HepG2 (cell line): ENCODE measurements at regions not wholly inside any gene's neighbourhood (a gene's known extent, or its start where the extent isn't known, plus 50 kb on each side); places are given as distances from the start of the nearest gene placed in this dataset.

Experiments
- ATAC-seq: fragments of 200-7000 bp; cut with Tn5 transposase; 3 replicates; pipeline ENCODE4 v1.9.1; 2020; ENCODE audit warnings: mild to moderate bottlenecking, moderate library complexity
- BruUV-seq: library from RNA; stranded (reverse); fragments of 400-500 nt; replicated peaks from 2 replicates; lab custom pipeline; 2021; lab: Mats Ljungman, UMichigan
- CTCF ChIA-PET: fragments of 300-600 bp; formaldehyde crosslinking; extraction: SDS; loops from one replicate; lab custom pipeline; 2021; ENCODE audit warnings: low total read pairs, inconsistent platforms, low intra/inter-chr PET ratio; lab: Yijun Ruan, JAX
- POLR2A ChIA-PET: fragments of 350-600 bp; sonication (Branson Sonifier 250); formaldehyde crosslinking; loops from one replicate; lab custom pipeline; 2020; ENCODE audit warnings: antibody characterized with exemption, inconsistent platforms; lab: Yijun Ruan, JAX
- DNase-seq: peaks from one replicate; pipeline ENCODE4 v3.0.0-alpha.2; 2015; ENCODE audit warnings: low spot score
- FAIRE-seq: peaks from 3 replicates; lab custom pipeline; 2011; peaks lifted over from hg19 to GRCh38; lab: Jason Lieb, UNC
- H2AFZ ChIP-seq: one replicate; pipeline ENCODE4 v1.6.1; 2011; ENCODE audit warnings: low read length, inconsistent platforms
- H3K27ac ChIP-seq: fragments of 300-600 bp; 3 replicates; pipeline ENCODE4 v1.8.0; 2011; ENCODE audit warnings: mixed run types, mild to moderate bottlenecking, mixed read lengths, low read length, inconsistent platforms; ENCODE audit not compliant: insufficient read depth; ENCODE audit errors: extremely low read length
- H3K27me3 ChIP-seq, 2 experiments: fragments of 200-600 bp in 1 of 2; 2 replicates in 1 of 2; 3 replicates in 1 of 2; pipeline versions ENCODE4 v1.6.0 to v1.8.0; 2011; ENCODE audit warnings: low read length in 2 of 2, mild to moderate bottlenecking in 2 of 2, moderate library complexity in 2 of 2, inconsistent platforms in 1 of 2; ENCODE audit not compliant: insufficient read depth in 2 of 2, control insufficient read depth in 1 of 2
- H3K36me3 ChIP-seq, 2 experiments: fragments of 200-600 bp in 1 of 2; replicated peaks in 1 of 2; 2 replicates in 1 of 2; 3 replicates in 1 of 2; pipeline versions ENCODE4 v1.5.1 to v1.8.0; 2011; ENCODE audit warnings: low read length in 2 of 2, inconsistent platforms in 1 of 2; ENCODE audit not compliant: insufficient read depth in 2 of 2, control insufficient read depth in 1 of 2
- H3K4me1 ChIP-seq: 2 replicates; pipeline ENCODE4 v1.5.1; 2012; ENCODE audit warnings: low read length, inconsistent platforms; ENCODE audit not compliant: insufficient read depth
- H3K4me2 ChIP-seq: 2 replicates; pipeline ENCODE4 v1.6.0; 2011; ENCODE audit warnings: low read depth, low read length, inconsistent platforms
- H3K4me3 ChIP-seq, 3 experiments: fragments of 200-600 bp in 1 of 3; sonication (generic), shearing (Covaris generic) in 1 of 3; replicated peaks in 1 of 3; 2 replicates each; pipeline ENCODE4 v1.5.1; 2011 to 2016; ENCODE audit warnings: low read length in 3 of 3, inconsistent platforms in 2 of 3, low read depth in 2 of 3, mild to moderate bottlenecking in 2 of 3, control low read depth in 1 of 3, mixed read lengths in 1 of 3; ENCODE audit not compliant: insufficient read depth in 1 of 3
- H3K79me2 ChIP-seq: one replicate; pipeline ENCODE4 v1.6.1; 2011; ENCODE audit warnings: low read length, inconsistent platforms; ENCODE audit not compliant: insufficient read depth
- H3K9ac ChIP-seq: 2 replicates; pipeline ENCODE4 v1.6.0; 2011; ENCODE audit warnings: mild to moderate bottlenecking, low read depth, low read length, inconsistent platforms; ENCODE audit not compliant: insufficient read depth
- H3K9me3 ChIP-seq: 2 replicates; pipeline ENCODE4 v1.5.1; 2012; ENCODE audit warnings: mild to moderate bottlenecking, low read length
- H4K20me1 ChIP-seq: 2 replicates; pipeline ENCODE4 v1.6.0; 2011; ENCODE audit warnings: inconsistent platforms, mild to moderate bottlenecking, low read length, moderate library complexity; ENCODE audit not compliant: insufficient read depth
- BRF2 ChIP-seq: sonication (generic); formaldehyde crosslinking; IDR thresholded peaks from 2 replicates; pipeline ENCODE4 v1.8.1; 2022; ENCODE audit warnings: mild to moderate bottlenecking, missing genetic modification reagents
- CHD4 ChIP-seq: fragments of 200-600 bp; sonication (generic); IDR thresholded peaks from 2 replicates; pipeline ENCODE4 v1.7.0; 2017; ENCODE audit warnings: mild to moderate bottlenecking, low read length, borderline replicate concordance
- CSRNP1 ChIP-seq: sonication (generic); formaldehyde crosslinking; IDR thresholded peaks from 2 replicates; pipeline ENCODE4 v1.8.1; 2023; ENCODE audit warnings: mild to moderate bottlenecking, missing genetic modification reagents
- FIP1L1 ChIP-seq: fragments of 200-400 bp; formaldehyde crosslinking; IDR thresholded peaks from 2 replicates; pipeline ENCODE4 v1.6.1; 2018; ENCODE audit warnings: low read depth, mild to moderate bottlenecking, low read length, moderate library complexity, borderline replicate concordance; ENCODE audit not compliant: insufficient read depth
- GABPA ChIP-seq, 2 experiments: IDR thresholded peaks; 2 replicates each; pipeline ENCODE4 v1.6.1; 2011 to 2016; ENCODE audit warnings: low read depth in 2 of 2, low read length in 1 of 2, missing biosample characterization in 1 of 2, missing genetic modification characterization in 1 of 2
- NFYC ChIP-seq: IDR thresholded peaks from 2 replicates; pipeline ENCODE4 v1.6.1; 2016; ENCODE audit warnings: missing genetic modification reagents, missing compliant biosample characterization
- NR2F2 ChIP-seq: IDR thresholded peaks from 2 replicates; pipeline ENCODE4 v1.6.1; 2012; ENCODE audit warnings: low read depth, inconsistent platforms, borderline replicate concordance
- TMF1 ChIP-seq: sonication (generic); formaldehyde crosslinking; IDR thresholded peaks from 2 replicates; pipeline ENCODE4 v1.8.1; 2022; ENCODE audit warnings: low read depth, missing genetic modification reagents
- ZNF101 ChIP-seq: sonication (generic); formaldehyde crosslinking; IDR thresholded peaks from 2 replicates; pipeline ENCODE4 v1.4.0; 2020; ENCODE audit warnings: mild to moderate bottlenecking, low read depth, missing genetic modification reagents, borderline replicate concordance
- ZNF354B ChIP-seq: sonication (generic); formaldehyde crosslinking; IDR thresholded peaks from 2 replicates; pipeline ENCODE4 v1.8.0; 2022; ENCODE audit warnings: mild to moderate bottlenecking, missing genetic modification reagents
- ZNF431 ChIP-seq: sonication (generic); formaldehyde crosslinking; IDR thresholded peaks from 2 replicates; pipeline ENCODE4 v1.9.0; 2022; ENCODE audit warnings: missing genetic modification reagents, low read depth, mild to moderate bottlenecking, borderline replicate concordance
- ZNF775 ChIP-seq: sonication (generic); formaldehyde crosslinking; IDR thresholded peaks from 2 replicates; pipeline ENCODE4 v1.4.0; 2020; ENCODE audit warnings: missing genetic modification reagents, mild to moderate bottlenecking, moderate library complexity, borderline replicate concordance
- ZNF839 ChIP-seq: sonication (generic); formaldehyde crosslinking; IDR thresholded peaks from 2 replicates; pipeline ENCODE4 v1.4.0; 2020; ENCODE audit warnings: missing genetic modification reagents, mild to moderate bottlenecking, borderline replicate concordance
- WGBS: methylation state at CpG from one replicate; pipeline ENCODE4 v1.1.6; 2017; ENCODE audit warnings: low lambda C conversion rate; 5-methylcytosine and 5-hydroxymethylcytosine counted together
- in situ Hi-C: cut with HindIII; loops from 2 replicates; pipeline ENCODE4 v1.10.0; 2017; ENCODE audit warnings: low pct_unique_long_range_greater_than_20kb; ENCODE audit not compliant: extremely low pct_ligation_motif_present
- intact Hi-C: fragments of 100-400 bp; cut with micrococcal nuclease; formaldehyde crosslinking; loops from one replicate; pipeline ENCODE4 v1.10.0; 2022; ENCODE audit not compliant: unreplicated experiment
- TF ChIP-seq, protein P1 (sequence below): sonication (generic); formaldehyde crosslinking; conservative IDR thresholded peaks from 2 replicates; pipeline ENCODE4 v1.8.0; 2022; ENCODE audit warnings: missing genetic modification reagents
- TF ChIP-seq, protein P2 (sequence below): sonication (generic); formaldehyde crosslinking; IDR thresholded peaks from 2 replicates; pipeline ENCODE4 v1.8.0; 2022; ENCODE audit warnings: mild to moderate bottlenecking, missing genetic modification reagents, borderline replicate concordance
- TF ChIP-seq, protein P3 (sequence below): sonication (generic); formaldehyde crosslinking; IDR thresholded peaks from 2 replicates; pipeline ENCODE4 v1.4.0; 2020; ENCODE audit warnings: missing genetic modification reagents

DNA sequence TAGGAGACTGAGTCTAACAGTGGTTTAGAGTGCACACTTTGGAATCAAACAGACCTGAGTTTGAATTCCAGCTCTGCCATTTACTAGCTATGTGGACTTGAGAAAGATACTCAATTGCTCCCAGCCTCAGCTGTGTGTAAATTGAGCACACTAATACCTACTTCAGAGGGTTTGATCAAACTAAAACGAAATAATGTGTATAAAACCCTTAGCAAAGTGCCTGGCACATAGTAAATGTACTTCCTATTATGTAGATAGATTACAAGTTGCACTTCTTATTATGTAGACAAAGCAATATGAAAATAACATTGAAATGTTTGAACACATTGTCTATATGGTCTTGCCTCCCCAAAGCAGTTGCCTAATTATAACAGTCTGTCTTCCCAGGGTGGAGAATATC lies 180.6 kb downstream of the ANXA2 start:
- H3K9ac ChIP-seq, result no peak overlapping the region
- CTCF ChIA-PET, result no interaction called here
- H4K20me1 ChIP-seq, result no peaks in the 10 kb centered on the region
- peaks cover 0 to 5% of the 10 kb centered on the region in 2 experiments; a peak in 2 of 5 replicates for H3K27me3 ChIP-seq
- POLR2A ChIA-PET, result no interaction called here
- no TSS peak for BruUV-seq
- no peaks in the 10 kb centered on the region for H3K4me1 ChIP-seq
- no peak for FAIRE-seq
- H3K36me3 ChIP-seq, result no peaks in the 10 kb centered on the region
- no peaks in the 10 kb centered on the region for H3K79me2 ChIP-seq
- DNase-seq, result no peak
- H3K4me2 ChIP-seq, result no peak overlapping the region
- no peak for ATAC-seq
- 0% methylated on average over 1 of the region's 1 CpG for WGBS
- no peak overlapping the region for H3K4me3 ChIP-seq
- intact Hi-C loops (no loop called here), in situ Hi-C loops (no loop called here)
- no peak for TF ChIP-seq ZNF431 (CRISPR knock-in tag)
- TF ChIP-seq ZNF101, result no peak
- TF ChIP-seq CSRNP1 (CRISPR knock-in tag), result no peak
- TF ChIP-seq ZNF839 (CRISPR knock-in tag), result no peak
- no peak for TF ChIP-seq CHD4
- TF ChIP-seq, protein P1, sequence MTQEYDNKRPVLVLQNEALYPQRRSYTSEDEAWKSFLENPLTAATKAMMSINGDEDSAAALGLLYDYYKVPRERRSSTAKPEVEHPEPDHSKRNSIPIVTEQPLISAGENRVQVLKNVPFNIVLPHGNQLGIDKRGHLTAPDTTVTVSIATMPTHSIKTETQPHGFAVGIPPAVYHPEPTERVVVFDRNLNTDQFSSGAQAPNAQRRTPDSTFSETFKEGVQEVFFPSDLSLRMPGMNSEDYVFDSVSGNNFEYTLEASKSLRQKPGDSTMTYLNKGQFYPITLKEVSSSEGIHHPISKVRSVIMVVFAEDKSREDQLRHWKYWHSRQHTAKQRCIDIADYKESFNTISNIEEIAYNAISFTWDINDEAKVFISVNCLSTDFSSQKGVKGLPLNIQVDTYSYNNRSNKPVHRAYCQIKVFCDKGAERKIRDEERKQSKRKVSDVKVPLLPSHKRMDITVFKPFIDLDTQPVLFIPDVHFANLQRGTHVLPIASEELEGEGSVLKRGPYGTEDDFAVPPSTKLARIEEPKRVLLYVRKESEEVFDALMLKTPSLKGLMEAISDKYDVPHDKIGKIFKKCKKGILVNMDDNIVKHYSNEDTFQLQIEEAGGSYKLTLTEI (CRISPR knock-in tag), result no peak
- TF ChIP-seq TMF1 (CRISPR knock-in tag), result no peak
- TF ChIP-seq ZNF775 (CRISPR knock-in tag), result no peak
- TF ChIP-seq, protein P2, sequence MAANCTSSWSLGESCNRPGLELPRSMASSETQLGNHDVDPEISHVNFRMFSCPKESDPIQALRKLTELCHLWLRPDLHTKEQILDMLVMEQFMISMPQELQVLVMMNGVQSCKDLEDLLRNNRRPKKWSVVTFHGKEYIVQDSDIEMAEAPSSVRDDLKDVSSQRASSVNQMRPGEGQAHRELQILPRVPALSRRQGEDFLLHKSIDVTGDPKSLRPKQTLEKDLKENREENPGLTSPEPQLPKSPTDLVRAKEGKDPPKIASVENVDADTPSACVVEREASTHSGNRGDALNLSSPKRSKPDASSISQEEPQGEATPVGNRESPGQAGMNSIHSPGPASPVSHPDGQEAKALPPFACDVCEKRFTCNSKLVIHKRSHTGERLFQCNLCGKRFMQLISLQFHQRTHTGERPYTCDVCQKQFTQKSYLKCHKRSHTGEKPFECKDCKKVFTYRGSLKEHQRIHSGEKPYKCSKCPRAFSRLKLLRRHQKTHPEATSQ (CRISPR knock-in tag), result no peak
- no peak for TF ChIP-seq GABPA (IDR thresholded peaks at IDR 0.05; ENCODE audit: low read depth, low read length)
- no peak for TF ChIP-seq GABPA (CRISPR knock-in tag; IDR thresholded peaks at IDR 0.05; ENCODE audit: low read depth)
- no peak for TF ChIP-seq NR2F2
- no peak for TF ChIP-seq NFYC
- TF ChIP-seq, protein P3, sequence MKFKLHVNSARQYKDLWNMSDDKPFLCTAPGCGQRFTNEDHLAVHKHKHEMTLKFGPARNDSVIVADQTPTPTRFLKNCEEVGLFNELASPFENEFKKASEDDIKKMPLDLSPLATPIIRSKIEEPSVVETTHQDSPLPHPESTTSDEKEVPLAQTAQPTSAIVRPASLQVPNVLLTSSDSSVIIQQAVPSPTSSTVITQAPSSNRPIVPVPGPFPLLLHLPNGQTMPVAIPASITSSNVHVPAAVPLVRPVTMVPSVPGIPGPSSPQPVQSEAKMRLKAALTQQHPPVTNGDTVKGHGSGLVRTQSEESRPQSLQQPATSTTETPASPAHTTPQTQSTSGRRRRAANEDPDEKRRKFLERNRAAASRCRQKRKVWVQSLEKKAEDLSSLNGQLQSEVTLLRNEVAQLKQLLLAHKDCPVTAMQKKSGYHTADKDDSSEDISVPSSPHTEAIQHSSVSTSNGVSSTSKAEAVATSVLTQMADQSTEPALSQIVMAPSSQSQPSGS (CRISPR knock-in tag), result no peak
- no peak for TF ChIP-seq BRF2 (CRISPR knock-in tag)
- no peak for TF ChIP-seq ZNF354B (CRISPR knock-in tag)
- TF ChIP-seq FIP1L1, result no peak
- no peak overlapping the region for H2AFZ ChIP-seq
- no peaks in the 10 kb centered on the region for H3K9me3 ChIP-seq
- H3K27ac ChIP-seq, result no peak overlapping the region
